HCT116 (cell line): ENCODE measurements at regions not wholly inside any gene's neighbourhood (a gene's known extent, or its start where the extent isn't known, plus 50 kb on each side); places are given as distances from the start of the nearest gene placed in this dataset.

ENCODE experiments used
- ATAC-seq: fragments of 200-7000 bp; cut with Tn5 transposase; 2 replicates; pipeline ENCODE4 v1.9.1; 2020; ENCODE audit warnings: mild to moderate bottlenecking, moderate library complexity
- BruUV-seq: library from RNA; stranded (reverse); fragments of 400-500 nt; replicated peaks from 2 replicates; lab custom pipeline; 2021; lab: Mats Ljungman, UMichigan
- CTCF ChIA-PET: fragments of 300-600 bp; sonication (Branson Sonifier 250); formaldehyde crosslinking; loops from one replicate; lab custom pipeline; 2021; ENCODE audit warnings: antibody characterized with exemption; lab: Charles Lee
- POLR2A ChIA-PET: fragments of 300-600, 350-600 bp; sonication (Branson Sonifier 250); formaldehyde crosslinking; loops from one replicate; lab custom pipeline; 2021; ENCODE audit warnings: antibody characterized with exemption; lab: Charles Lee
- RAD21 ChIA-PET, 2 experiments: fragments of 300-600 bp; sonication (Branson Sonifier 250); formaldehyde crosslinking; loops; one replicate each; lab custom pipeline; 2023; ENCODE audit warnings: low total read pairs in 2 of 2; ENCODE audit not compliant: uncharacterized antibody in 2 of 2, unreplicated experiment in 2 of 2, low non-redundant PET in 1 of 2; lab: Charles Lee
- DNase-seq: peaks from one replicate; pipeline ENCODE4 v3.0.0-alpha.2; 2010; ENCODE audit warnings: low read depth, low spot score
- H2AFZ ChIP-seq: fragments of 200-600 bp; shearing (Covaris generic), sonication (generic); 2 replicates; pipeline ENCODE4 v1.6.1; 2017; ENCODE audit warnings: low read depth, mixed run types, mixed read lengths, antibody characterized with exemption, low read length; ENCODE audit not compliant: poor library complexity, severe bottlenecking
- H3K27ac ChIP-seq: 2 replicates; pipeline ENCODE4 v1.5.1; 2012; ENCODE audit warnings: low read depth, low read length
- H3K27me3 ChIP-seq: fragments of 200-600 bp; sonication (generic); 2 replicates; pipeline ENCODE4 v1.6.1; 2016; ENCODE audit warnings: mixed run types, low read length, mixed read lengths; ENCODE audit not compliant: insufficient read depth
- H3K36me3 ChIP-seq, 2 experiments: fragments of 200-500 bp in 1 of 2; fragments of 200-600 bp in 1 of 2; sonication (Bioruptor generic) in 1 of 2; sonication (generic) in 1 of 2; 2 replicates each; pipeline versions ENCODE4 v1.5.1 to v1.6.1; 2014 to 2016; ENCODE audit warnings: low read length in 2 of 2, inconsistent platforms in 1 of 2, mixed read lengths in 1 of 2, mixed run types in 1 of 2; ENCODE audit not compliant: insufficient read depth in 2 of 2, control insufficient read depth in 1 of 2
- H3K4me1 ChIP-seq, 2 experiments: fragments of 200-600 bp in 1 of 2; sonication (generic) in 1 of 2; 2 replicates each; pipeline versions ENCODE4 v1.5.1 to v1.6.1; 2012 to 2017; ENCODE audit warnings: low read length in 2 of 2, inconsistent platforms in 1 of 2, mild to moderate bottlenecking in 1 of 2, mixed read lengths in 1 of 2, mixed run types in 1 of 2, moderate library complexity in 1 of 2; ENCODE audit not compliant: insufficient read depth in 2 of 2, control insufficient read depth in 1 of 2
- H3K4me2 ChIP-seq: fragments of 200-600 bp; sonication (generic); 2 replicates; pipeline ENCODE4 v1.6.1; 2017; ENCODE audit warnings: mixed run types, low read length, mixed read lengths
- H3K4me3 ChIP-seq, 2 experiments: fragments of 200-600 bp in 1 of 2; sonication (generic) in 1 of 2; replicated peaks in 1 of 2; 2 replicates each; pipeline ENCODE4 v1.5.1; 2011 to 2016; ENCODE audit warnings: low read length in 2 of 2, control low read depth in 1 of 2, low read depth in 1 of 2, mild to moderate bottlenecking in 1 of 2, mixed read lengths in 1 of 2, mixed run types in 1 of 2
- H3K79me2 ChIP-seq: fragments of 200-600 bp; sonication (generic); 2 replicates; pipeline ENCODE4 v1.6.1; 2017; ENCODE audit warnings: mild to moderate bottlenecking, mixed run types, low read length, moderate library complexity, mixed read lengths; ENCODE audit not compliant: insufficient read depth
- H3K9ac ChIP-seq: fragments of 200-600 bp; sonication (generic); 2 replicates; pipeline ENCODE4 v1.6.1; 2016; ENCODE audit warnings: low read length, mixed read lengths
- H3K9me2 ChIP-seq: fragments of 200-600 bp; sonication (generic), shearing (Covaris generic); 2 replicates; pipeline ENCODE4 v1.6.1; 2017; ENCODE audit warnings: mixed run types, mild to moderate bottlenecking, moderate library complexity; ENCODE audit not compliant: insufficient read depth
- H3K9me3 ChIP-seq, 2 experiments: fragments of 200-500 bp in 1 of 2; fragments of 200-600 bp in 1 of 2; sonication (Bioruptor generic) in 1 of 2; sonication (generic) in 1 of 2; 2 replicates each; pipeline ENCODE4 v1.6.1; 2014 to 2017; ENCODE audit warnings: low read length in 2 of 2, mixed read lengths in 2 of 2, inconsistent platforms in 1 of 2, low read depth in 1 of 2, mild to moderate bottlenecking in 1 of 2, mixed run types in 1 of 2, moderate library complexity in 1 of 2; ENCODE audit not compliant: control insufficient read depth in 1 of 2, insufficient read depth in 1 of 2
- H4K20me1 ChIP-seq: fragments of 200-600 bp; sonication (generic), shearing (Covaris generic); 2 replicates; pipeline ENCODE4 v1.6.1; 2017; ENCODE audit warnings: mixed run types, mild to moderate bottlenecking, moderate library complexity; ENCODE audit not compliant: insufficient read depth
- CEBPB ChIP-seq: IDR thresholded peaks from 2 replicates; pipeline ENCODE4 v1.6.1; 2012; ENCODE audit warnings: low read depth
- EGR1 ChIP-seq: IDR thresholded peaks from 2 replicates; pipeline ENCODE4 v1.6.1; 2012; ENCODE audit warnings: low read depth
- ELF1 ChIP-seq: IDR thresholded peaks from 2 replicates; pipeline ENCODE4 v1.6.1; 2012; ENCODE audit warnings: low read depth, borderline replicate concordance
- EZH2phosphoT487 ChIP-seq: fragments of 200-600 bp; IDR thresholded peaks from 2 replicates; pipeline ENCODE4 v1.6.1; 2018; ENCODE audit warnings: antibody characterized with exemption, borderline replicate concordance
- FOSL1 ChIP-seq: IDR thresholded peaks from 2 replicates; pipeline ENCODE4 v1.6.1; 2012; ENCODE audit warnings: low read depth
- JUND ChIP-seq: IDR thresholded peaks from 2 replicates; pipeline ENCODE4 v1.6.1; 2012
- MAX ChIP-seq: IDR thresholded peaks from 2 replicates; pipeline ENCODE4 v1.6.1; 2012
- REST ChIP-seq: IDR thresholded peaks from 2 replicates; pipeline ENCODE4 v1.6.1; 2012; ENCODE audit warnings: low read depth
- SP1 ChIP-seq: IDR thresholded peaks from 2 replicates; pipeline ENCODE4 v1.6.1; 2012; ENCODE audit warnings: low read depth
- YY1 ChIP-seq: IDR thresholded peaks from 2 replicates; pipeline ENCODE4 v1.6.1; 2011; ENCODE audit warnings: low read length, low read depth, moderate library complexity, mild to moderate bottlenecking; ENCODE audit not compliant: insufficient replicate concordance; ENCODE audit errors: extremely low read depth
- ZNF274 ChIP-seq: fragments of 200-500 bp; sonication (Bioruptor generic); IDR thresholded peaks from 2 replicates; pipeline ENCODE4 v1.6.1; 2014; ENCODE audit warnings: mild to moderate bottlenecking, low read depth, low read length, inconsistent platforms
- intact Hi-C: fragments of 100-400 bp; cut with micrococcal nuclease; formaldehyde crosslinking; loops from 2 replicates; pipeline ENCODE4 v1.10.0; 2022
- TF ChIP-seq, protein P1 (sequence below), 3 experiments: fragments of 200-600 bp in 1 of 3; sonication (generic) in 1 of 3; IDR thresholded peaks in 2 of 3; conservative IDR thresholded peaks in 1 of 3; 2 replicates each; pipeline ENCODE4 v1.5.1; 2012 to 2017; ENCODE audit warnings: low read depth in 2 of 3, low read length in 2 of 3, antibody characterized with exemption in 1 of 3, borderline replicate concordance in 1 of 3, control low read depth in 1 of 3, mild to moderate bottlenecking in 1 of 3, mixed read lengths in 1 of 3, mixed run types in 1 of 3, moderate library complexity in 1 of 3; ENCODE audit not compliant: insufficient read depth in 1 of 3
- TF ChIP-seq, protein P2 (sequence below): IDR thresholded peaks from 2 replicates; pipeline ENCODE4 v1.6.1; 2012

DNA sequence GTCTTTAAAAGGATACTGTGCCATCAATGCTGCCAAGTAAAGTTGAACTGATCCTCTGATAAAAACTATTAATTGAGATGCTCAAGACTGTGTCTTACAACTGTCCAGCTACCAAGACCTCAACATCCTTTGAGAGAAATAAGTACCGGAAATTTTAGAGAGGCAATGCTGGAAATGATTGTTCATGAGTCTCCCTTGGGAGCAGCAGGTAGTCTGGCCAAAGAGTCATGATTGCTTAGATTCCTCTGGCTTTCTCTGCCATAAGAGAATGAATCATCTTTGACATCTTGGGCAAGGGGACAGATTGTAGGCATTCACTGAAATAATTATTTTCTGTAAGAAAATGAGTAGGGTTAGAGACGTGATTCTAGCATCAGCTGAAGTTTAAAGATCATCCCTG lies 466.6 kb upstream of the DAB2 start:
- no peaks in the 10 kb centered on the region for H3K9me3 ChIP-seq
- no peaks in the 10 kb centered on the region for H4K20me1 ChIP-seq
- no peaks in the 10 kb centered on the region for H3K36me3 ChIP-seq
- intact Hi-C loops = no loop called here
- no peaks in the 10 kb centered on the region for H3K27me3 ChIP-seq
- H3K9ac ChIP-seq = no peak overlapping the region
- no peak for DNase-seq
- H3K4me2 ChIP-seq = no peak overlapping the region
- H3K79me2 ChIP-seq = no peaks in the 10 kb centered on the region
- no peaks in the 10 kb centered on the region for H3K4me1 ChIP-seq
- BruUV-seq = no TSS peak
- no peaks in the 10 kb centered on the region for H3K9me2 ChIP-seq
- no peak for ATAC-seq
- TF ChIP-seq EZH2phosphoT487 (no peak), SP1 (no peak), ELF1 (no peak), ZNF274 (no peak)
- H3K4me3 ChIP-seq = no peak overlapping the region
- RAD21 ChIA-PET = no interaction called here
- POLR2A ChIA-PET = no interaction called here
- no peak overlapping the region for H3K27ac ChIP-seq
- CTCF ChIA-PET = no interaction called here
- H2AFZ ChIP-seq = no peak overlapping the region

DNA sequence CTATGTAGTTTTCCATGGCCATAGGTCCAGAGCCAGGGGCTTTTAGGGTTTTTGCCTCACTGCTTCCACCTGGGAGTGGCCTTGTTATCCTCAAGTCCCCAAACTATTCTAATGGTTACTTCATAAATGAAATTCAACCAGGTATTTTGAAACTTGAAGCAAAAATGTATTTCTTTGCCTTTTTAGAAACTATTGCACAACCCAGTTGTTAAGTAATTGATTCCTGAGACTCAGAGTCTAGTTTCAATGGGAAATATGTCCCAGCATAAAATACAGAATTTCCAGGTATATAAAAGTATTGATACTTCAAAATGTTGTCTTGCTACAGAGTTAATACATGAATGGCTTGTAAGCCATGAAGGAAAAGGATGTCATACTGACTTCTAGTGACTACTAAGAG lies 456.2 kb upstream of the DAB2 start:
- ATAC-seq (no peak), DNase-seq (no peak)
- Histone ChIP-seq H3K4me1 (no peaks in the 10 kb centered on the region), H3K27me3 (no peaks in the 10 kb centered on the region), H2AFZ (no peak overlapping the region), H3K4me3 (no peak overlapping the region), H3K27ac (no peak overlapping the region), H4K20me1 (no peaks in the 10 kb centered on the region), H3K36me3 (no peaks in the 10 kb centered on the region), H3K79me2 (no peaks in the 10 kb centered on the region), H3K4me2 (no peak overlapping the region), H3K9me2 (no peaks in the 10 kb centered on the region), H3K9me3 (no peaks in the 10 kb centered on the region), H3K9ac (no peak overlapping the region)
- ChIA-PET POLR2A (no interaction called here), CTCF (no interaction called here), RAD21 (no interaction called here)
- intact Hi-C loops = no loop called here
- BruUV-seq = no TSS peak
- TF ChIP-seq, protein P1, sequence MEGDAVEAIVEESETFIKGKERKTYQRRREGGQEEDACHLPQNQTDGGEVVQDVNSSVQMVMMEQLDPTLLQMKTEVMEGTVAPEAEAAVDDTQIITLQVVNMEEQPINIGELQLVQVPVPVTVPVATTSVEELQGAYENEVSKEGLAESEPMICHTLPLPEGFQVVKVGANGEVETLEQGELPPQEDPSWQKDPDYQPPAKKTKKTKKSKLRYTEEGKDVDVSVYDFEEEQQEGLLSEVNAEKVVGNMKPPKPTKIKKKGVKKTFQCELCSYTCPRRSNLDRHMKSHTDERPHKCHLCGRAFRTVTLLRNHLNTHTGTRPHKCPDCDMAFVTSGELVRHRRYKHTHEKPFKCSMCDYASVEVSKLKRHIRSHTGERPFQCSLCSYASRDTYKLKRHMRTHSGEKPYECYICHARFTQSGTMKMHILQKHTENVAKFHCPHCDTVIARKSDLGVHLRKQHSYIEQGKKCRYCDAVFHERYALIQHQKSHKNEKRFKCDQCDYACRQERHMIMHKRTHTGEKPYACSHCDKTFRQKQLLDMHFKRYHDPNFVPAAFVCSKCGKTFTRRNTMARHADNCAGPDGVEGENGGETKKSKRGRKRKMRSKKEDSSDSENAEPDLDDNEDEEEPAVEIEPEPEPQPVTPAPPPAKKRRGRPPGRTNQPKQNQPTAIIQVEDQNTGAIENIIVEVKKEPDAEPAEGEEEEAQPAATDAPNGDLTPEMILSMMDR (IDR thresholded peaks at IDR 0.05 in 2 of 3, conservative IDR thresholded peaks at IDR 0.05 in 1 of 3; ENCODE audit: borderline replicate concordance in 1 of 3, insufficient read depth in 1 of 3, low read depth in 2 of 3, low read length in 2 of 3) = no peak
- TF ChIP-seq FOSL1 (no peak), EGR1 (no peak), REST (no peak), CEBPB (no peak), ELF1 (no peak), SP1 (no peak), JUND (no peak), MAX (no peak), YY1 (no peak), ZNF274 (no peak)
- TF ChIP-seq, protein P2, sequence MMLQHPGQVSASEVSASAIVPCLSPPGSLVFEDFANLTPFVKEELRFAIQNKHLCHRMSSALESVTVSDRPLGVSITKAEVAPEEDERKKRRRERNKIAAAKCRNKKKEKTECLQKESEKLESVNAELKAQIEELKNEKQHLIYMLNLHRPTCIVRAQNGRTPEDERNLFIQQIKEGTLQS = no peak
